Adipocyte (in vitro differentiated cells): ENCODE measurements at regions not wholly inside any gene's neighbourhood (a gene's known extent, or its start where the extent isn't known, plus 50 kb on each side); places are given as distances from the start of the nearest gene placed in this dataset.
A peak's percentile ranks its signal among the peaks of the same experiment; 100 is the strongest.

ENCODE experiments used
- DNase-seq: peaks from one replicate; pipeline ENCODE4 v3.0.0-alpha.2; 2015; ENCODE audit warnings: low read depth
- H3K27me3 ChIP-seq: replicated peaks from 2 replicates; pipeline ENCODE4 v1.7.0; 2013; ENCODE audit warnings: mild to moderate bottlenecking, low read length, moderate library complexity; ENCODE audit not compliant: control insufficient read depth, insufficient read depth
- H3K36me3 ChIP-seq: 2 replicates; pipeline ENCODE4 v1.7.0; 2013; ENCODE audit warnings: low read length, mild to moderate bottlenecking, moderate library complexity; ENCODE audit not compliant: control insufficient read depth, insufficient read depth, severe bottlenecking
- H3K4me1 ChIP-seq: 2 replicates; pipeline ENCODE4 v1.7.0; 2013; ENCODE audit warnings: mild to moderate bottlenecking, low read length, moderate library complexity; ENCODE audit not compliant: control insufficient read depth, insufficient read depth
- H3K4me3 ChIP-seq: 2 replicates; pipeline ENCODE4 v1.7.0; 2013; ENCODE audit warnings: mild to moderate bottlenecking, low read length, moderate library complexity
- H3K9ac ChIP-seq: 2 replicates; pipeline ENCODE4 v1.7.0; 2013; ENCODE audit warnings: mild to moderate bottlenecking, low read length, moderate library complexity
- H3K9me3 ChIP-seq: 2 replicates; pipeline ENCODE4 v1.7.0; 2013; ENCODE audit warnings: mild to moderate bottlenecking, low read length, moderate library complexity; ENCODE audit not compliant: control insufficient read depth

DNA sequence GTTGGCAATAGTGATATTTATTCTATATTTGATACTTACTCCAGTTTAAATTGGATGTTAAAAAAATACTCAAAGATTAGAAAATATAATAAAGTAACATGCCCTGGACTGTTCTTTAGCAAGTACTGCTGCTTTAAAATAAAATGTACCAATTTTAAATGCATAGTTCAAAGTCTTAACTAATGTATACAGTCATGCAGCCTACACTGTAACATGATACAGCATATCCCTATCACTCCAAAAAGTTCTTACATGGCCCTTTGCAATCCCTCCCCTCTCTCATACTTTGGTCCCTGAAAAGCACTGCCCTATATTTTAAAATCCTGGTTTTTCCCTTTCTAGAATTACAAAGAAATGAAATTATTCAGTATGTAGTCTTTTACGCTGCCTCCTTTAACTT, 726.6 kb downstream of the LTN1 start:
- no peaks in the 10 kb centered on the region for H3K9me3 ChIP-seq
- H3K27me3 ChIP-seq: no peaks in the 10 kb centered on the region
- no peak overlapping the region for H3K9ac ChIP-seq
- H3K36me3 ChIP-seq: no peaks in the 10 kb centered on the region
- DNase-seq: peak; percentile 27
- no peak overlapping the region for H3K4me3 ChIP-seq
- H3K4me1 ChIP-seq: peaks cover 13% of the 10 kb centered on the region

DNA sequence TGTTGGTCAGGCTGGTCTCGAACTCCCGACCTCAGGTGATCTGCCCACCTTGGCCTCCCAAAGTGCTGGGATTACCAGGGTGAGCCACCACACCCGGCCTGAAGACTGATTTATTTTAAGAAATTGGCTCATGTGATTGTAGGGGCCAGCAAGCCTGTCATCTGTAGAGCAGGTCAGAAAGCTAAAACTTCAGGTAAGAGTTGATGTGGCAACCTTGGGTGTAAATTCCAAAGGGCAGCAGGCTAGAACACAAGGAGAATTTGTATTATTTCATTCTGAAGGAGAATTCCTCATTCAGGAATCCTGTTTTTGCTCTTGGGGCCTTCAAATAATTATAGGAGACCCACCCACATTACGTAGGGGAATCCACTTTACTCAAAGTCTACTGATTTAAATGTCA, 728.7 kb downstream of the LTN1 start:
- DNase-seq: no peak
- no peak overlapping the region for H3K4me3 ChIP-seq
- H3K9ac ChIP-seq: no peak overlapping the region
- no peaks in the 10 kb centered on the region for H3K9me3 ChIP-seq
- H3K36me3 ChIP-seq: no peaks in the 10 kb centered on the region
- no peaks in the 10 kb centered on the region for H3K27me3 ChIP-seq
- peaks cover 15% of the 10 kb centered on the region for H3K4me1 ChIP-seq

DNA sequence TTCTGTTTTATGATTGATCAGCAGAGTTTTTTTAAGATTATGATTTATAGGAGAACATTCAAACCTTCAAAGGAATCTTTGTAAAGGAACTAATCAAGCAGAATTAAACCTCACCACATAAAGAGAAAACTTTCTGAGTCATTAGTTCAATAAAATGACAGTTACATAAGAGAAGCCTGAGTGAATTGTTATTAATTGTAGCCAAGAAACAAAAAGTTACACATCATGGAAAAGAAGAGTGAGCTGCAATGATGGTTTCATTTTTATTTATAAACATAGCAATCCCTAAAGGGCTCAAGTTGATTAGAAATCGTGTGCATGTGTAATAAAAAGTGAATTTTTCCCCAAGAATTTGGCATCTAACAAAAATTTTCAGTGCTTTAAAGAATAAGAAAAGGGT, 731.4 kb downstream of the LTN1 start:
- Histone ChIP-seq H3K4me3 (peak overlapping the region; percentile 35), H3K9ac (no peak overlapping the region), H3K27me3 (no peaks in the 10 kb centered on the region), H3K36me3 (no peaks in the 10 kb centered on the region), H3K9me3 (no peaks in the 10 kb centered on the region), H3K4me1 (peaks cover 19% of the 10 kb centered on the region)
- DNase-seq: no peak

DNA sequence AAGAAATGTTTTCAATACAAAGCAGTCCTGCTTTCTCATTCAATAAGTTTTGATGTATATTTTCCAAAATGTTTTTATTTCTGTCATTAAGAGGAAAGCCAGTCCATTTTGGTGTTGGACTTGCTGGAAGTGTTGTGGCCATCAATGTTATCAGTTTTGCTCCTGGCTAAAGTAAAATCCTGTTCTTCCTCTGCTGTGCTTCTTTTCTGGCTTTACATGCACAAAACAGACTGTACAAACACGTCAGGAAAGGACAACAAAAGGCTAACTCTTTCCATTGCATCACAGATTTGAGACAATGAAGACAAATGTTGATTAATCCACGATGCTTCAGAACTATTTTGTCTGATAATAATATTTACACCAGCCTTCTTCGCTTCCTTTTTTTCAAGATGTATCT, 735.4 kb downstream of the LTN1 start:
- Histone ChIP-seq H3K9me3 (no peaks in the 10 kb centered on the region), H3K4me3 (no peak overlapping the region), H3K36me3 (no peaks in the 10 kb centered on the region), H3K27me3 (no peaks in the 10 kb centered on the region), H3K4me1 (peaks cover 33% of the 10 kb centered on the region), H3K9ac (no peak overlapping the region)
- DNase-seq: no peak

DNA sequence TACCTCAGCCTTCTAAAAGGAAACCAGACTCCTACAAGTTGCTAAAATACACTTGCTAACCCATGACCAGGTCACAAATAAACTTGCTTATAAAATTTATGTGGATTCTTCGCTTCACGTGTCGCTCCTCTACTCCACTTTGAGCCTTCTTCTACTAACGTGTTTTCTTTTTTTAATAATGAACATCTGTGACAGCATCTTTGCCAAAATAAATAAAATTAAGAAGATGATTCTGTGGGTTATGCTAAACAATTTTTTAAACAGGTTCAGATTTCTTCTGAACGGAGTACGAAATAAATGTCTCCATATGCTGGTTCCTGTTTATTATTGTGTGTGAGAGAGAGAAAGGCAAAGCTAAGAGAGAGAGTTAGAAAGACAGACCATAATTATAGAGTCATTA, 735.8 kb downstream of the LTN1 start:
- H3K9ac ChIP-seq: no peak overlapping the region
- no peaks in the 10 kb centered on the region for H3K27me3 ChIP-seq
- H3K4me3 ChIP-seq: no peak overlapping the region
- peaks cover 31% of the 10 kb centered on the region for H3K4me1 ChIP-seq
- no peaks in the 10 kb centered on the region for H3K9me3 ChIP-seq
- no peaks in the 10 kb centered on the region for H3K36me3 ChIP-seq
- DNase-seq: no peak

DNA sequence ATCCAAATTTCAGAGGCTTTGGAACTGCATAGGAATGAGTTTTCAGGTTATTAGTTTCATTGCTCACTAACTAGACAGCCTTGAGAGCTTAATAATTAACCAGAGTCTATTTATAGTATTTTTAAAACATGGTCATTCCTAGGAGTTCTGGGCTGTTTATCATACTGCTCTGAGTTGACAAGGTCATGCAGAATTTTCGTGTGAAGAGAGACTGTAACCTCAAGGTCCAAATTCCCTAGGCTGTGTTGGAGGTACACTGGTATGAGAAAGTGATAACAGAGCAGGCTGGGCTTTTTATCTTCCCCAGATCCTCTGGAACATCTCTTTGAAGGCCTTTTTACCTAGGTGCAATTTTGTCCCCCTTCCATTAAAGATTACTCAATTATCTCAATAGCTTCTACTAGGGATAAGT, 736.3 kb downstream of the LTN1 start:
- H3K36me3 ChIP-seq: no peaks in the 10 kb centered on the region
- H3K27me3 ChIP-seq: no peaks in the 10 kb centered on the region
- no peak overlapping the region for H3K9ac ChIP-seq
- H3K4me3 ChIP-seq: no peak overlapping the region
- peaks cover 28% of the 10 kb centered on the region for H3K4me1 ChIP-seq
- no peak for DNase-seq
- H3K9me3 ChIP-seq: no peaks in the 10 kb centered on the region

DNA sequence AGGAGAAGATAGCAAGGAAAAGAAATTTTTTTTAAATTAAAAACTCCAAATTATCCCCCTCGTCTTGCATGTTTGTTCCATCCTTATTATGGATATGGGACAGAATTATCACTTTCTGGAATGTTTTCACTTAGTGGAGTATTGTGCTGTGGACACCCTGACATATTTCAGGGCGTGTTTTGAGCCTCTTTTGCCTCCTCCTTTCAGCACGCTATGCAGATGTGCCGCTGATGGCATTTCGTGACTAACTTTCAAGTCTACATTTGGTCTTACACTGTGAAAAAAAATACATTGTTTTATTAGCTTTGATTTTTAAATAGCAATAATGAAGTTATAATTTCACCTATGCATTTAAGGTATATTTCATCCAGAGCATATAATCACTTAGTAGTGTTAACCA, 738.7 kb downstream of the LTN1 start:
- Histone ChIP-seq H3K4me1 (peaks cover 22% of the 10 kb centered on the region), H3K27me3 (no peaks in the 10 kb centered on the region), H3K4me3 (no peak overlapping the region), H3K9ac (no peak overlapping the region), H3K9me3 (no peaks in the 10 kb centered on the region), H3K36me3 (no peaks in the 10 kb centered on the region)
- DNase-seq: no peak

DNA sequence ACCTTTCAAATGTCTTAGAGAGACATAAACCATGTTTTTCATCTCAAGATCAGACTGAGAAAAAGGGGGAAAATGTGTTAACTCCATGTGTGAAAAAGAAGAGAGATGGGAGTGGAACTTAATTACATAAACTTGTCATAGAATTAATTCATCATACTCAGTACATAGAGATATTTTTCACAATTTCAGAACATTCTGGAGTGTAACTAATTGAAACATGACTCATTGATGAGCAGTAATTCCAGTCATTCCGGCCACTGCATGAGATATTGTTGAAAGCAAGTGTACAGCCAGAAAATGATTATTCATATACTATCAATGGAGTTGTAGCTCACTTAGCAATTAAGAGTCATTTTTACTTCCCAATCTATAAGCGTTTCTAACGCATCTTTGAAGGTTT, 739.3 kb downstream of the LTN1 start:
- Histone ChIP-seq H3K9me3 (no peaks in the 10 kb centered on the region), H3K4me3 (no peak overlapping the region), H3K9ac (no peak overlapping the region), H3K36me3 (no peaks in the 10 kb centered on the region), H3K4me1 (peaks cover 22% of the 10 kb centered on the region), H3K27me3 (no peaks in the 10 kb centered on the region)
- peak; percentile 77 for DNase-seq

DNA sequence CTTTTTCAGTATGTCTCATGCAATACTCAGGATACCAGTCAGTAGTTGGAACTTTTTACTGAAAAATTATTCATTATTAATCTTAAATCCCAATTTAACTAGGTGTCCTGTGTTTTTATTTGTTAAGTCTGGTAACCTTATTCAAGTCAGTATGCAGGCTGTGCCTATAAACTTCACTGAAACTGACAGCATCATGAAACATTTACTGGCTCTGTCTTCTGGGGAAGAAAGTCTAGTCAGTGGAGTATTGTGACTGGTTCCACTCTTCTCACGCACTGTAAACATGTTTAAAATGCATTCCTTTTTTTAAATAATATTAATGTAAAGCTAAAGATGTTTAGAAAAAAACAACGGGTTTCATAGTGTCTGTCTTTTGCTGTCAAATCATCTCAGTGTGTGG, 739.7 kb downstream of the LTN1 start:
- no peak overlapping the region for H3K4me3 ChIP-seq
- no peaks in the 10 kb centered on the region for H3K27me3 ChIP-seq
- no peaks in the 10 kb centered on the region for H3K36me3 ChIP-seq
- H3K9ac ChIP-seq: no peak overlapping the region
- H3K4me1 ChIP-seq: peaks cover 22% of the 10 kb centered on the region
- H3K9me3 ChIP-seq: no peaks in the 10 kb centered on the region
- no peak for DNase-seq

DNA sequence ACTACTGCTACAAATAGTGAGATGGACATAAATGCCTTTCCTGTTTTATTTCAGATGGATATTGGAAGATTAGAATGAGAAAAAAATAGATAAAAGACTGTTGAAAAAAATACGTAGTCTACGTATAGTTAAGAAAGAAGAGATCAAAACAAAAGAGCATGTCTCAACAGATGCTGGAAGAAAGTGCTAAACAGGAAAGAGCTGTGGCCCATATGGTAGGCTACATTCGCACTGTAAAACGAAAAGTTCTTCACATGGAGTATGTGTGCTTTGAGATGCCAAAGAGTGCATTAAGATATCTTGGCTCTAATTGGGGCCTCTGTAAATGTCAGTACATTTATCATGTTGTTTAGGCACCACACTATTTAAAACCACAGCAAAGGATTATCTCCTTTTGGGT, 741.7 kb downstream of the LTN1 start:
- H3K4me1 ChIP-seq: peaks cover 13% of the 10 kb centered on the region
- no peaks in the 10 kb centered on the region for H3K9me3 ChIP-seq
- no peak overlapping the region for H3K9ac ChIP-seq
- no peak overlapping the region for H3K4me3 ChIP-seq
- H3K36me3 ChIP-seq: no peaks in the 10 kb centered on the region
- DNase-seq: no peak
- no peaks in the 10 kb centered on the region for H3K27me3 ChIP-seq

DNA sequence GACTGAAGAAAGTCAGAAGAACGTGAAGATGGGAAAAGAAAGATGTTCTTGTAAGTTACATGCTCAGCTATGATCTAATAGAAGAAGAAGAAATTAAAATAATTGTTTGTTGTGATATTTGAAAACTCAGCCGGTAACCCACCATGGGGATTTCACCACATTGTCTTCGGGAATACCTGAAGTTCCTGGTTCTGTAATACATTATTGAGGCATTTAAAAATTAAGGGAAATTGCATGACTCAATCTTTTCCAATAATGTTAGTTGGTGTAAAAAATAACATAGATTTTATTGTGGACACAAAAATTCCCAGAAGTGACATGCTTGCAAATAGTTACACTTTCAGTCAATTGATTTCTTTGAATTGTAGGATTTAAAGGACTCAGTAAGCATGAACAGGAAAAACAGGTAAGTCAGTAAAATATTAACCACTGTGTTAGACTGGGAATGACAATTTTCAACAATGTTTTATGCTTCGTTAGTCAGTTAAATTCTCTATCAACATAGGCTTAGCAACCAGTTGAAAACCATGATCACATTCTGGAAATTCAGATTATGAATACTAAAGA, 745.1 kb downstream of the LTN1 start:
- no peaks in the 10 kb centered on the region for H3K36me3 ChIP-seq
- no peak for DNase-seq
- H3K4me3 ChIP-seq: no peak overlapping the region
- no peaks in the 10 kb centered on the region for H3K4me1 ChIP-seq
- no peak overlapping the region for H3K9ac ChIP-seq
- H3K9me3 ChIP-seq: no peaks in the 10 kb centered on the region
- no peaks in the 10 kb centered on the region for H3K27me3 ChIP-seq

DNA sequence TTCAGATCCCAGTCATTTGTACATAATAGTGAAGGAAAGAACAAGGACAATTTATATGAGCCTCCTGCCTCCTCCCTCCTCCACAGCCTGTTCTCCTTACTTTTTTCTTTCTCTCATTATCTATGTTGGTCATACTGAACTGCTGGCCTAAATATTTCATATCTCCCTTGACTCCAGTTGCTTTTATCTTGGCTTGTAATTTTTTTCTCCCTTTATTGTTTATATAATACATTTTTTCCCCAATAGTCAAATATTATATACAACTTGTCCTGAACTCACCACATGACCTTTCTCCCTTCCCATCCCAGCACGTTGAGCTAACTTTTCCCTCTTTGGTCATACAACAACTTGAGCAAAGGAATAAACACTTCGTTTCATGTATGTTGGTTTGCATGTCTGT, 752.1 kb downstream of the LTN1 start:
- no peaks in the 10 kb centered on the region for H3K27me3 ChIP-seq
- no peaks in the 10 kb centered on the region for H3K36me3 ChIP-seq
- H3K9me3 ChIP-seq: no peaks in the 10 kb centered on the region
- H3K4me3 ChIP-seq: no peak overlapping the region
- H3K9ac ChIP-seq: no peak overlapping the region
- H3K4me1 ChIP-seq: peaks cover 37% of the 10 kb centered on the region
- no peak for DNase-seq
